ENCODE measurements at regions not wholly inside any gene's neighbourhood (a gene's known extent, or its start where the extent isn't known, plus 50 kb on each side); places are given as distances from the start of the nearest gene placed in this dataset.

GRCh38 chr7:15007507-15007906 is 105.0 kb upstream of the DGKB start:
- Histone ChIP-seq H3K9me3 (no peaks in the 10 kb centered on the region), H3K27ac (no peak overlapping the region), H3K36me3 (no peaks in the 10 kb centered on the region), H3K4me3 (no peak overlapping the region), H3K27me3 (no peaks in the 10 kb centered on the region), H3K4me1 (no peaks in the 10 kb centered on the region)
- TF ChIP-seq EP300 (IDR thresholded peaks at IDR 0.05), result no peak
- no peak for TF ChIP-seq CTCF (IDR thresholded peaks at IDR 0.05)
- TF ChIP-seq POLR2A (IDR thresholded peaks at IDR 0.05), result no peak
- TF ChIP-seq POLR2AphosphoS5 (IDR thresholded peaks at IDR 0.05), result no peak
- 80% methylated on average over 5 of the region's 5 CpGs for WGBS
- DNase-seq (ENCODE audit: low spot score in 2 of 2), result no peak

- no peak for DNase-seq (ENCODE audit: low spot score in 2 of 2)
- Histone ChIP-seq H3K27me3 (no peaks in the 10 kb centered on the region), H3K4me3 (no peak overlapping the region), H3K9me3 (no peaks in the 10 kb centered on the region), H3K27ac (no peak overlapping the region), H3K36me3 (no peaks in the 10 kb centered on the region), H3K4me1 (no peaks in the 10 kb centered on the region)
- TF ChIP-seq POLR2A (IDR thresholded peaks at IDR 0.05) (no peak), CTCF (IDR thresholded peaks at IDR 0.05) (no peak), POLR2AphosphoS5 (IDR thresholded peaks at IDR 0.05) (no peak), EP300 (IDR thresholded peaks at IDR 0.05) (no peak)
- 80% methylated on average over 5 of the region's 5 CpGs for WGBS
Measured at GRCh38 chr7:15005672-15006071, 103.1 kb upstream of the DGKB start.

DNA sequence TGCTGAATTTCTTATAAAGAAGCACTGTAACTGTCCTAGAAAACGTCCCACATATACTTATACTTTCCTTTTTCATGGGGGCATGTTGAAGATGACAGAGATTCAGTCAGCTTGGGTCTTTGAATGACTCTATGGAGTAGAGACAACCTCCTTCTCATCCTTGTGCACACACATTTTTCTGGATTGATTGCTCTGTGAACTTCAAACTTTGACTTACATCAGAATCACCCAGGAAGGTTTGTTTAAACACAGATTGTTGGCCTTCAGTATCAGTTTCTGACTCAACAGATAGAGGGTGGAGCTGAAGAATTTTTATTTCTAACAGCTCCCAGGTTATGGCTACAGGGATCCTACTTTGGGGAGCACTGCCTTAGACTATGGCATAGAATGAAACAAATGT is 97.6 kb upstream of the DGKB start:
- Histone ChIP-seq H3K4me3 (no peak overlapping the region), H3K9me3 (no peaks in the 10 kb centered on the region), H3K4me1 (no peaks in the 10 kb centered on the region), H3K27me3 (no peaks in the 10 kb centered on the region), H3K27ac (no peak overlapping the region), H3K36me3 (no peaks in the 10 kb centered on the region)
- no peak for DNase-seq (ENCODE audit: low spot score in 2 of 2)
- 63% methylated on average over 1 of the region's 1 CpG for WGBS
- TF ChIP-seq POLR2AphosphoS5 (IDR thresholded peaks at IDR 0.05) (no peak), CTCF (IDR thresholded peaks at IDR 0.05) (no peak), POLR2A (IDR thresholded peaks at IDR 0.05) (no peak), EP300 (IDR thresholded peaks at IDR 0.05) (no peak)

DNA sequence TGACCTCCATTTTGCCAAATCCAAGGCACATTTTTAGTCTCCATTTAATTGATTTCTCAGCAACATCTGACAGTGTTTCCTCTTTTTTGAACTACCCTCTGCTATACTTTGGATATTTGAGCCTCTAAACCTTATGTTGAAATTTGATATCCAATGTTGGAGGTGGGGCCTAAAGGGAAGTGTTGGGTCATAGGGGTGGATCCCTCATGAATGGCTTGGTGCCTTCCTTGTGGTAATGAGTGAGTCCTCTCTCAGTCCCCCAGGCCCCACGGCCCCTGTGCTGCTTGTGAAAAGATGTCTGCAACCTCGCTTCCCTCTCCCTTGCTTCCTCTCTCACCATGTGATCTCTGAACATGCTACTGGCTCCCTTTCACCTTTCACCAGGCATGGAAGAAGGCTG is 96.8 kb upstream of the DGKB start:
- DNase-seq (ENCODE audit: low spot score in 2 of 2), result no peak
- no peaks in the 10 kb centered on the region for H3K36me3 ChIP-seq
- H3K9me3 ChIP-seq, result no peaks in the 10 kb centered on the region
- 85% methylated on average over 2 of the region's 2 CpGs for whole genome bisulfite sequencing
- TF ChIP-seq POLR2A (IDR thresholded peaks at IDR 0.05) (no peak), POLR2AphosphoS5 (IDR thresholded peaks at IDR 0.05) (no peak), EP300 (IDR thresholded peaks at IDR 0.05) (no peak)
- no peak overlapping the region for H3K27ac ChIP-seq
- no peaks in the 10 kb centered on the region for H3K4me1 ChIP-seq
- no peak overlapping the region for H3K4me3 ChIP-seq
- H3K27me3 ChIP-seq, result no peaks in the 10 kb centered on the region

GRCh38 chr7:14995774-14996173 is 93.2 kb upstream of the DGKB start:
- Histone ChIP-seq H3K4me3 (no peak overlapping the region), H3K36me3 (no peaks in the 10 kb centered on the region), H3K27ac (no peak overlapping the region), H3K4me1 (no peaks in the 10 kb centered on the region), H3K9me3 (no peaks in the 10 kb centered on the region), H3K27me3 (no peaks in the 10 kb centered on the region)
- WGBS, result 97% methylated on average over 2 of the region's 2 CpGs
- TF ChIP-seq EP300 (IDR thresholded peaks at IDR 0.05) (no peak), POLR2AphosphoS5 (IDR thresholded peaks at IDR 0.05) (no peak), POLR2A (IDR thresholded peaks at IDR 0.05) (no peak), CTCF (IDR thresholded peaks at IDR 0.05) (no peak)
- no peak for DNase-seq (ENCODE audit: low spot score in 2 of 2)

- Histone ChIP-seq H3K4me3 (no peak overlapping the region), H3K9me3 (no peaks in the 10 kb centered on the region), H3K27me3 (no peaks in the 10 kb centered on the region), H3K4me1 (no peaks in the 10 kb centered on the region), H3K27ac (no peak overlapping the region), H3K36me3 (no peaks in the 10 kb centered on the region)
- TF ChIP-seq CTCF (IDR thresholded peaks at IDR 0.05) (no peak), EP300 (IDR thresholded peaks at IDR 0.05) (no peak), POLR2AphosphoS5 (IDR thresholded peaks at IDR 0.05) (no peak), POLR2A (IDR thresholded peaks at IDR 0.05) (no peak)
- 68% methylated on average over 2 of the region's 2 CpGs for WGBS
- no peak for DNase-seq (ENCODE audit: low spot score in 2 of 2)
Measured at GRCh38 chr7:14988941-14989340, 86.4 kb upstream of the DGKB start.
